HG03558 (cell line): ENCODE measurements at regions not wholly inside any gene's neighbourhood (a gene's known extent, or its start where the extent isn't known, plus 50 kb on each side); places are given as distances from the start of the nearest gene placed in this dataset.
"Not testable (repeated sequence)": the region's sequence is repeated elsewhere in the genome, so short reads cannot be mapped to it uniquely, and the experiment has no call there.

Source experiments
- ATAC-seq: cut with Tn5 transposase; IDR thresholded peaks from one replicate; pipeline ENCODE4 v1.9.1; 2021; ENCODE audit warnings: moderate number of reproducible peaks; ENCODE audit not compliant: unreplicated experiment; ENCODE audit errors: extremely low read depth

DNA sequence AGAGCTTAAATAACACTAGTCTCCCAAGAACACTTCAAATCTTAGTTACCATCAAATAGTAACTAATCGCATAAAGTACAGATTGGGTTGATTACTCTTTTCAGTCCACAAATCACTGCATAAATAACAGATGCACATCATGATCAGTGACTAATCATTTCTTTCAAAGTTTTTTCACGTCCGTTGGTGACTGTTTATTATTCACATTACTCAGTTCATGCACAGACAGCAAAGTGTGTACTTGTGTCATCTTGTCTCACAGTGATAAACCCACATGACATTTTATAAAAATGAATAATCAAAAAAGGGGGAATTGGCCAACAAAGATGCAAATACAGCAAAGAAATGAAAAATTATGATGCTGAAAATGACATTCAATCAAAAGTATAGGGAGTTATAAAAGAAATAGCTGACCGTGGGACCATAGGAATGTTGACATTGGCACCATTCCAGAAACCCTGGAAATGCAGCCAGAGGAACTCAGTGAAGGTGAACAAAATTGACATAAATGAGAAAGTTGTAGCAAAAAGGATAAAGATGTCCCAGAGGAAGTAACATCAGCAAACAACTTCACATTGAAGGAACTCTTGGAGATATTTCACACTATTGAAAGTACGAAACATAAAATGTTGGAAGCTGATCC, 161.5 kb downstream of the SOX3 start:
- ATAC-seq = no peak

DNA sequence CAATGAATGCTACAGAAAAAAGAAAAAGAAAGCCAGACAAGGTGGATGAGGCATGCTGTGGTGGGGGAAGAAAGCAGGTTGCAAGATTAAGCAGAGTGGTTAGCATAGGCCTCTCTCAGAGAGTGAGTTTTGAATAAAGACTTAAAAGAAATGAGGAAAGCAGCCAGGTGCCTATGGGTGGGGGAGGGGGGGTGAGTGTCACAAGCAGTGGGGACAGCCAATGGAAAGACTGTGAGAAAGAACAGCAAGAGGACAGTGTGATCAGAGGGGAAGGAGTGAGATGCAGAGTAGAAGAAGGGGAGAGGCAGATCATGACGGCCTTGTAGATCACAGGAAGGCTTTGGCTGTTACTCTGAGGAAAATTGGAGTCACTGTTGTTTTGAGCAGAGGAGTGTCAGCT, 162.5 kb downstream of the SOX3 start:
- ATAC-seq = no peak

DNA sequence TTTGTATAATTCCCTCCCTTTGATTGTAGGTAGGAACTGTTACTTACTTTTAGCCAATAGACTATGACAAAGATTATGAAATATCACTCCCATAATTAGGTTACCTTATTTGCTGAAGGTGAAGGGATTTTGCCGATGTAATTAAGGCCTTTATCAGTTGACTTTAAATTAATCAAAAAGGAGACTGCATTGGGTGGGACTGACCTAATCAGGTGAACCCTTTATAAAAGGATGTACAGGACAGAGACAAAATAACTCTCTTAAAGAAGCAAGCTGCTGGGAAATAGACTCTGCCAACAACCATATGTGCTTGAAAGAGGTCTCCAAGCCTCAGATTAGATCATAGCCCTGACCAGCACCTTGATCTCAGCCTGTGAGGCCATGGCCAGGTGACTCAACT, 167.6 kb downstream of the SOX3 start:
- ATAC-seq = no peak

DNA sequence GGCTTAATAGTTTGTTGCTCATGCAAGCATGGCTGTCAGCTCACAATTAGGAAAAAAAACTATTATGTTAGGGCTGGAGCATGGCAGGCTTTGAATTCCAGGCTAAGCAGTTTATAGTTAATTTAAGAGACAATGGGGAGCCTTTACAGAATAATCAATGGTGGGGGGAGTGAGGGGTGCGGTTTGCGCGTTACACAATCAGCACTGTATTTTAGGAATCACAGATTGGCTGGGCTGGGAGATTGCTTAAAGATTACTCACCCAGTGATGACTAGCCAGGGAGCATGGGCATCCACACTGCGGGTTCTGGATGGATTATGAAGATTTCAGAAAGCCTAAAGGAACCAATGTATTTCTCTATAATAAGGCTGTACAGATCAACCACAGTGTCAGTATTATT, 186.6 kb downstream of the SOX3 start:
- no peak for ATAC-seq

GRCh38 chrX:140317462-140317861, 187.4 kb downstream of the SOX3 start:
- no peak for ATAC-seq

GRCh38 chrX:140298960-140299825, 205.7 kb downstream of the SOX3 start:
- ATAC-seq = no peak

DNA sequence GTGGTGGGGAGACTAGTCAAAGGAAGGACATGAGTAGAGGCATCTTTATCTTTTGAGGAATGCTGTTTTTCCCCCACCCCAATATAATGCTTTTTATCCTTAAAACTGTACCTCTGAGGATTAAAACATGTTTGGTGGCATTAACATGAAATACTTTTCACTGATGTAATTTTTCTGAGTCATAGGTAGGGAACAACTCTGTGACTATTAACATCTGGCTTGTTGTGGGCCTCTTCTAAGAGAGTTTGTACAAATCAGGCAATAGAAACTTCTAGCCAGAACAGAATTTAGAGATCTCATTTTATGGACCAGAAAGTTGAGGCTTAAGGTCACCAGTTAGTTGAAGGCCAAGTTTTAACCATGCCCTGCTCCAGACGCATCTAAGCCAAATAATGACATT, 207.6 kb downstream of the SOX3 start:
- no peak for ATAC-seq

DNA sequence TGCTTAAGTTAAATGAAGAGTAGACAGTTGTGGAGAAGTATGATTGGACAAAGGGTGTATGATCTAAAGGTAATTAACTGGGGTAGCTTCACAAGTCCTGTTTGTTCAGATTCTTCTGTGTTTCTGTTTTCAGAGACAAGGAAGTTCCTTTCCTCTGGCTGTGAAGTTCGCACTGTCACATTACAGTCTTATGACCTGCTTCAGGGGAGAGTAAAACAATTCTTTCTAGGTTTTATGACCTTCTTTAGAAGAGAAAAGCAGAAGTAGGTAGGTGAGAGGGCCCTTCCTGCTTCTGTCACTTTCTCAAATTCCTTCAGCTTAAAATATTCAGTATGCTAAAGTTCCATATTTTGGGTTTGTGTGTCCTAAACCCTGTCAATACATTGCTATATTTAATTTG, 211.9 kb downstream of the SOX3 start:
- no peak for ATAC-seq

- ATAC-seq = no peak
Observed at GRCh38 chrX:140292188-140292587, 212.7 kb downstream of the SOX3 start.

DNA sequence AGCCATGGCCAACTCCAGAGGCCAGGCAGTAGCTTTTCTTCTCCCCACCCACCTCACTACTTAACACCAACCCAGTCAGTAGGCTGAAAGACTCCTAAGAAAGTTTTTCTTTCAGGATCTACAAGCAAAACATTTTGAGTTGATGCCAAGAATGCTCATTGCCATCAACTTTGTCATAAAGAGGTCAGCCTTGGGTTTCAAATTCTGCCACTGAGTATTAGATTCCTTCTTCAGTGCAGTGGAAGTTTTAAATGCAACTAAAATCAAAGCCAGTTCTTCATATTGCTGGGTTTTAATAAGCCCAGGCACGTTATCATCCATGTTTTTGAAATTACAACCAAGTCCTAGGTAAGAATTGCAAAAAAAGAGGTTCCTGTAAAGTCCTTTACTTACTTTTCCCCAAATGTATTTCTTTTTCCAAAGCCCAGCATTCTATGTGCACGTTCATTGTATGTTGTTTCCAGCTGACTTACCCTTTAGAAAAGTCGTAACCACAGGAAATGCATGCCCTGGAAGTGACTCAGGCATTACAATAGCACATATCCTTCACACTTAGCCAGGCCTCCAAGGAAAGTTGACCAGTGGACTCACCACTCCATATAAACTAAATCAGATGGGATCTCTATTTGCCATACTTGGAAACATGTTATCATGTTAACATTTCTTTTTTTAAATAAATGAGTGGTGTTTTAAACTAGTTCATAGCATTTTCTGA, 229.9 kb downstream of the SOX3 start:
- no peak for ATAC-seq

DNA sequence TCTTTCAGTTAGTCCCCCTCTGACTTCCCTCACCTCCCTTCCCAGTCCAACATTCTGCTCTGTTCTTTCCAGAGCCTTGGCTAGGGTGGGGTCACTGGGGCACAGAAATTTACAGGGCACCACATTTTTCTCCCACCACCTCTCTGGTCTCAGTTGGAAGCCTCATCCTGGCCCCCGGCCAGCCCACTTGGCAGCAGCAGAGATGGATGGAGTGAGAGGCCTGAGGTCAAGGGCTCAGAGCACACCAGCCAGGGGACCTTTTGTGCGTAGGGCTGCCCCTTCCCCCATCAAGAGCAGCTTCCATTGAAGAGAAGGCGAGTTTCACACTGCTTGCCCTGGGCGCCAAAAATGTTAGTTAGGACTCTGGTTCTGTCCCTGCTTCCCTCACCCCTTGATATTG, 230.9 kb downstream of the SOX3 start:
- ATAC-seq = no peak

GRCh38 chrX:140250391-140250790, 254.5 kb downstream of the SOX3 start:
- no peak for ATAC-seq

DNA sequence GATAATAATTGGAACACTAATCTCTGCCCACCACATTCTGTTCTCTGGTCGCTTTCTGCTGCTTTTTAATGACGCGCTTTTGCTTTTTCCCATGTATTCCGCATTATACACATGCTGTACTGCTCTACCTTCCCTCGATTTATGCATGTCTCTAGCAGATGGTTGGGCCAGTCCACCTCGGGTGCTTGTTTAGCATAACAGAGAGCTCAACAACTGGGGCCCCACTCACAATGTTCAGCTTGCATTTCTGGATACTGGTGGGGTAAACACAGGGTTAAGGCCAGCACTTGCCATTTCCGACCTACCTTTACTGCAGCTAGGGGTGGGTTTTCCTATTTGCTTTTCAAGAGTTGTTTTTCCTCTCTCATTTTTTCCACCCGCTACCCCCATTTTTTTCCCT, 255.8 kb downstream of the SOX3 start:
- no peak for ATAC-seq

GRCh38 chrX:140229191-140229590, 263.9 kb upstream of the CXorf66 start:
- ATAC-seq = no peak

- not testable (repeated sequence) for ATAC-seq
Observed at GRCh38 chrX:140226037-140226436, 260.7 kb upstream of the CXorf66 start.

- ATAC-seq = not testable (repeated sequence)
Observed at GRCh38 chrX:140215894-140216293, 250.6 kb upstream of the CXorf66 start.

- not testable (repeated sequence) for ATAC-seq
Observed at GRCh38 chrX:140214518-140214917, 249.2 kb upstream of the CXorf66 start.

- ATAC-seq = no peak
Observed at GRCh38 chrX:140206657-140207056, 241.3 kb upstream of the CXorf66 start.

DNA sequence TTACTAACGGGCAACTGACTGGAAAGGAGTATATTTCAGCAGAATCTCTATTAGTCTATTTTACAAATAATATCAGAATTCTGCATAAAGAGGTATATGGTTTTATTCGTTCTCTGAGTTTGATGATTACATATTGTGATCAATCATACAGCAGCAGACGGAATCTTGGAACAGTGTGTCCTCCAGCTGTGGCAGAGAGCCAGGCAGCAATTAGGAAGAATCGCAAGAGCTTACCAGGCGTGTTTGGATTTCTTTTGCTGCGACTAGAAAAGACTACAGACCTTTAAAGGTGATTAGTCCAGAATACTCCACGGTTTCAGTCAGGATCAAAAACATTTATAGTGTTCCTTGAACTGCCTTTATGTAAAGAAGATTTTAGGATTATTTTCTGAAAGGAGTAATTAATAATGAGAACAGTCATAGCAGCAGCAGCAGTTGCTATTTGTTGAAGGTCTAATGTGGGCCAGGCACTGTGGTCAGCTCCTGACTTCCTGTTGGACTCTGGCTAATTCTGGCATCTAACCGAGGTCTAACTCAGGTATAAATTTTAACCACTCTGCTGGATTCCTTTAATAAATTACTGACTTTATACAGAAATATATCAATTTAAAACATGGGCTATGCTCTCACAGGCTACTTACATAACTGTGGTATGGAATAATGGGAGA, 225.3 kb upstream of the CXorf66 start:
- ATAC-seq = no peak

GRCh38 chrX:140180585-140180984, 215.3 kb upstream of the CXorf66 start:
- ATAC-seq = no peak

DNA sequence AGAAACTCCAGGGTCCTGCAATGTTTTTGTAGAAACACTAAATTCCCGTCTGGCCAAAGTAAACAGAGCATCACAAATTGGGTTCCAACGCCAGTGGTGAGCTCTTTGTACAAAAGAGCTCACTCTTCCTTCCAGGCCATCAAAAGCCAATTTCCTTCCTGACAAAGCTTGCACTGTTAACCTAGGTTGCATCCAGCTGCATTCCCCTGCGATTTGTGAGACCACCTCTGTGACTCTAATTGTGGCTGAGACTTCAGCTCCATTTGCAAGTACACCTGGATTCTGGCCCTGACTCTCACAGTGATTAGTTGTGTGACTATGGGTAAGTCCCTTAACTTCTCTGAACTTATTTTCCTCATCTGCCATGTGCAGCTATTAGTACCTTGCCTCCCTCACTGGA, 212.5 kb upstream of the CXorf66 start:
- ATAC-seq = no peak
